ENCODE measurements at regions not wholly inside any gene's neighbourhood (a gene's known extent, or its start where the extent isn't known, plus 50 kb on each side); places are given as distances from the start of the nearest gene placed in this dataset.

DNA sequence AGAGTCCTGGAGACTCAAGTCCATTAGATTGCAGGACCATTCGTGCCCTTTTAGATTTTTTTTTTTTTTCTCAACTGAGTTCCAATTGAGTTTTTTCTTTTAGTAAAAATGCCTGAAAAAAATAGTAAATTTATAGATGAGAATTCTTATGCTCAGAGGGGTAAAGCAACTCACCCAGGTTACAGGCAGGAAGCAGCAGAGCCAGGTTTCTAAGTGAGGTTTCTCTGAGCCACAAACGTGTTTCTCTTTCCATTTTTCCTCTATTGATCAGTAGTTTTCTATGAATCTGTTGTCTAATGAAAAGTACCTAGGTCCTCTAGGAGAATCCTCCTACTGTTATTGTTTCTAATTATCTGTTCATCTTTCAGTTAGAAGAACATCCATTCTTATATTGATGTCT is 66.4 kb upstream of the C12orf71 start:
- no peak for TF ChIP-seq EZH2phosphoT487 (IDR thresholded peaks at IDR 0.05; ENCODE audit: borderline replicate concordance, low read length)
- TF ChIP-seq, protein P1, sequence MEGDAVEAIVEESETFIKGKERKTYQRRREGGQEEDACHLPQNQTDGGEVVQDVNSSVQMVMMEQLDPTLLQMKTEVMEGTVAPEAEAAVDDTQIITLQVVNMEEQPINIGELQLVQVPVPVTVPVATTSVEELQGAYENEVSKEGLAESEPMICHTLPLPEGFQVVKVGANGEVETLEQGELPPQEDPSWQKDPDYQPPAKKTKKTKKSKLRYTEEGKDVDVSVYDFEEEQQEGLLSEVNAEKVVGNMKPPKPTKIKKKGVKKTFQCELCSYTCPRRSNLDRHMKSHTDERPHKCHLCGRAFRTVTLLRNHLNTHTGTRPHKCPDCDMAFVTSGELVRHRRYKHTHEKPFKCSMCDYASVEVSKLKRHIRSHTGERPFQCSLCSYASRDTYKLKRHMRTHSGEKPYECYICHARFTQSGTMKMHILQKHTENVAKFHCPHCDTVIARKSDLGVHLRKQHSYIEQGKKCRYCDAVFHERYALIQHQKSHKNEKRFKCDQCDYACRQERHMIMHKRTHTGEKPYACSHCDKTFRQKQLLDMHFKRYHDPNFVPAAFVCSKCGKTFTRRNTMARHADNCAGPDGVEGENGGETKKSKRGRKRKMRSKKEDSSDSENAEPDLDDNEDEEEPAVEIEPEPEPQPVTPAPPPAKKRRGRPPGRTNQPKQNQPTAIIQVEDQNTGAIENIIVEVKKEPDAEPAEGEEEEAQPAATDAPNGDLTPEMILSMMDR (IDR thresholded peaks at IDR 0.05; ENCODE audit: low read depth, low read length, poor library complexity, severe bottlenecking): no peak
